ENCODE measurements at regions not wholly inside any gene's neighbourhood (a gene's known extent, or its start where the extent isn't known, plus 50 kb on each side); places are given as distances from the start of the nearest gene placed in this dataset.
"Not testable (repeated sequence)": the region's sequence is repeated elsewhere in the genome, so short reads cannot be mapped to it uniquely, and the experiment has no call there.

GRCh38 chr6:21877037-21877436 is 283.5 kb downstream of the SOX4 start:
- TF ChIP-seq PPARA (CRISPR knock-in tag; IDR thresholded peaks at IDR 0.05; ENCODE audit: borderline replicate concordance); ARNTL (CRISPR knock-in tag; IDR thresholded peaks at IDR 0.05; ENCODE audit: borderline replicate concordance, low read depth); TCF4 (CRISPR knock-in tag; IDR thresholded peaks at IDR 0.05; ENCODE audit: borderline replicate concordance); ZFP30 (CRISPR knock-in tag; IDR thresholded peaks at IDR 0.05); TSHZ2 (CRISPR knock-in tag; IDR thresholded peaks at IDR 0.05): not testable (repeated sequence)
